ENCODE measurements at regions not wholly inside any gene's neighbourhood (a gene's known extent, or its start where the extent isn't known, plus 50 kb on each side); places are given as distances from the start of the nearest gene placed in this dataset.

DNA sequence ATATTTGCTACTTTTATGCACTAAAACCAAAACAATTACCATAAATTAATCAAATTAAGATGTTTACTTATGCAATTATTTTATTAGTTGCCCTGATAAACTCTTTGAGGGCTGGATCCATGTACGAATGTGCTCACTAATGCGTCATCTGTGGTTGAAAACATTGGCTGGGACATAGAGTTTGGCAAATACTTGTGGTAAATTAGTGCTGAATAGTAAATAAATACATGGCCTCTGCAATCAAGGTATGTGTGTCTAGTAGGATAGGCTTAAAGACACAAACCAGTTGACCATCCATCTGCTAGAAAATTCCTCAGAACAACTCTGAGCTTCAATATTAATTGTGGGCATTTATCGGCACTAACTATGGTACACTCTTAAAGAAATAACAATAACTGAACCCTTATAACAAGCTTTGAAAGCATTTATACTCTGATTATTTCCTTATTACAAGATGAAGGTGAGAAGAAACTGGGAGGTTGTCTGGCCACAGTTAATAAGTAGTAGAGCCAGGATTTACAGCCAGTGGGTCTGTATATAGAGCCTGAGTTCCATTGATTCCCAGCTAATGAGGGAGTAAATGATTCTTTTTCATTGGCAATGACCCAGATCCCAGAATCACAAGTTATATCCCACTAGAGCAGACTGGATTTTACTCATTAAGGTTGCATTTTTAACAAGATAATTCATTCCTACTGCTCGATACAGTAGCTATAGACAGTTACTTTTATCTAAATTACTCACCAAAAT lies 169.5 kb upstream of the CNTN6 start:
- TF ChIP-seq, protein P1, sequence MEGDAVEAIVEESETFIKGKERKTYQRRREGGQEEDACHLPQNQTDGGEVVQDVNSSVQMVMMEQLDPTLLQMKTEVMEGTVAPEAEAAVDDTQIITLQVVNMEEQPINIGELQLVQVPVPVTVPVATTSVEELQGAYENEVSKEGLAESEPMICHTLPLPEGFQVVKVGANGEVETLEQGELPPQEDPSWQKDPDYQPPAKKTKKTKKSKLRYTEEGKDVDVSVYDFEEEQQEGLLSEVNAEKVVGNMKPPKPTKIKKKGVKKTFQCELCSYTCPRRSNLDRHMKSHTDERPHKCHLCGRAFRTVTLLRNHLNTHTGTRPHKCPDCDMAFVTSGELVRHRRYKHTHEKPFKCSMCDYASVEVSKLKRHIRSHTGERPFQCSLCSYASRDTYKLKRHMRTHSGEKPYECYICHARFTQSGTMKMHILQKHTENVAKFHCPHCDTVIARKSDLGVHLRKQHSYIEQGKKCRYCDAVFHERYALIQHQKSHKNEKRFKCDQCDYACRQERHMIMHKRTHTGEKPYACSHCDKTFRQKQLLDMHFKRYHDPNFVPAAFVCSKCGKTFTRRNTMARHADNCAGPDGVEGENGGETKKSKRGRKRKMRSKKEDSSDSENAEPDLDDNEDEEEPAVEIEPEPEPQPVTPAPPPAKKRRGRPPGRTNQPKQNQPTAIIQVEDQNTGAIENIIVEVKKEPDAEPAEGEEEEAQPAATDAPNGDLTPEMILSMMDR (IDR thresholded peaks at IDR 0.05; ENCODE audit: insufficient read depth, missing control alignments): no peak
- no peak for FAIRE-seq

DNA sequence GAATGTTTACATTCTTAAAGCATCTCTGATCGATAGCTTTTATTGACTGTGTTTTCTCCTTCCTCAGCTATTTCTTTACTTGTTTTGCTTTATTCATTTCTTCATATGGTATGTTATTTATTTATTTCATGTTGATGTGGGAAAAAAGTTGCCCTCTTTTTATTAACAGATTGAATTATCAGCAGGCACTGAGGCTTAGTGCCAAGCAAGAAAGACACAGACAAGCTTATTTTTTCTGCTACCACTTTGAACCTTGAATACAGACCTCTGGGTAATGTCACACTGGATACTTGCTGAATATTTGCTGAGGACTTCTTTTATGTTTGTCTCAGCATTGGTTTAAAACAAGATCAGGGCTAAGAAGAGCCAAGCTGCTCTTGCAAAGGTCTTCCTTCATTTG lies 162.0 kb upstream of the CNTN6 start:
- DNase-seq (ENCODE audit: insufficient read length, low spot score): no peak
- TF ChIP-seq, protein P1 (IDR thresholded peaks at IDR 0.05; ENCODE audit: insufficient read depth, missing control alignments): no peak
- no peak for FAIRE-seq

More for the DNA sequence above, 169.5 kb upstream of the CNTN6 start:
- no peak for DNase-seq (ENCODE audit: insufficient read length, low spot score)

DNA sequence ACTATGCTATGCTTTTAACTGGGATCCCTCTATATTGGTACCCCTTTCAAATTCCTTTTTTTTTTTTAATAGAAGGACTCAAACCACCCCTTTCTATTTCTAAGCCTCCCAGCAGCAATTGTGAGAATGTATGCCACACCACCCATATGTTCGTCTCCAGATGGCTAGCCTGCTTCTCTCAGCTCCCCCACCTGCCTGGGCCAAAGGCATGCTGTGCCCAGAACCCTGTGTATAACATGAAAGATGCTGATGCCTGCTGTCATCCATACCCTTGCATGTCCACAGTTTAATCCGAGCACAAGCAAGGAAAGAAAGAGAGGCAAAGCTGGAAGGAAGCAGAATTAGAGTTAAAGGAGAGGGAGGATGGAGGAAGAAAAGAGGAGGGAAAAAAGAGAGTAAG lies 159.5 kb upstream of the CNTN6 start:
- FAIRE-seq: no peak
- TF ChIP-seq, protein P1 (IDR thresholded peaks at IDR 0.05; ENCODE audit: insufficient read depth, missing control alignments): no peak
- DNase-seq (ENCODE audit: insufficient read length, low spot score): no peak

DNA sequence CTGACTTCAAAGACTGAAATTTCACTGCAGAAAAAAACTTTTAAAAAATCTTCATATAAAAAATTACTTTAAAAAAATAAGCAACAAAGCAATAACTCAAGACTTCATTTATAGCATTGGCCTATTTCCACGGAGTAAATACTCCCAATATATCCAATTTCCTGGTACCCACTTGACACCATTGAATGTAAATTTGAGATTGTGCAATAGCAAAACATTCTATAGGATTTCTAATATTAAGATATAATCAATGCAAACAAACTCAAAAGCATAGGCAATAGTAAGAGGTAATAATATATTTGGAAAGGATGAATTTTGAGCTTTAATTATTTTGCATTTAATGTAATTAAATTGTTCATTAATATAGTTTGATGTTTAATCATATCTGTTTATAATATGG lies 148.0 kb upstream of the CNTN6 start:
- DNase-seq (ENCODE audit: insufficient read length, low spot score) (no peak), FAIRE-seq (no peak)
- TF ChIP-seq, protein P1 (IDR thresholded peaks at IDR 0.05; ENCODE audit: insufficient read depth, missing control alignments): no peak

DNA sequence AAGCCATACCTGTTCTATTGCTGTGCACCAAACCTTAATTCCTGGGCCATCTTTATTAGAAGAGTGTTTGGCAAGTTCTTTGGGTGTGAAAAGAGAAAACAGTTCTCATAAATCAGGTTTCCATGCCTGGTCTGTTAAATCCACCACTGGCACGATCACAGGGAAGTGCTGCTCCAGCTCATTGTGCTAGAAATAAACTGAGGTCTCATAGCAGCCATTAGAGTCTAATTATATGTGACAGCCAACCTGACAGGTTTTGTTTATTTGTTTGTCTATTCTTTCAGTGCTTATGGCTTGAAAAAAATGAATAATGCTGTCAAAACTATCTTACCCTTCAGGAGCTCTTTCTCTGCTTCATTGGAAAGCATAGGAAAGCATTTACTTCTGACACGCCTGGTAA lies 147.1 kb upstream of the CNTN6 start:
- TF ChIP-seq, protein P1 (IDR thresholded peaks at IDR 0.05; ENCODE audit: insufficient read depth, missing control alignments): no peak
- DNase-seq (ENCODE audit: insufficient read length, low spot score) (no peak), FAIRE-seq (no peak)

DNA sequence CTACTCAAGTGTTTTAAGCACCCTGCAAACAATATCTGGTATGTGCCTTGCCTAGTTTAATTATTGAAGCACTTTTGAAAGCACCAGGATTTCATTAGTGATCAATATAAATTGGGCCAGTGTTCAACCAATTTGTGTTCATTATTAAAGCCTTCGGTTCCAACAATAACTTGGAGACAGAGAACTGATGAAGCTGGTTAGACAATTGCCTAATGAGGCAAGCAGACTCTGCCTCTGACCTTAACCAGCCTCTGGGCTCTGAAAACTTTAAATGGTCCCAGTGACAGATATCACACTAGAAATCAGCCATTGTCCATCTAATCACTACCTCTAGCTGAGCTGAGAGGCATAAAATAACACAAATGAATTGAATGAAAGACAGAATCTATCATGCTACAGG lies 139.9 kb upstream of the CNTN6 start:
- no peak for DNase-seq (ENCODE audit: insufficient read length, low spot score)
- no peak for FAIRE-seq
- TF ChIP-seq, protein P1 (IDR thresholded peaks at IDR 0.05; ENCODE audit: insufficient read depth, missing control alignments): no peak

DNA sequence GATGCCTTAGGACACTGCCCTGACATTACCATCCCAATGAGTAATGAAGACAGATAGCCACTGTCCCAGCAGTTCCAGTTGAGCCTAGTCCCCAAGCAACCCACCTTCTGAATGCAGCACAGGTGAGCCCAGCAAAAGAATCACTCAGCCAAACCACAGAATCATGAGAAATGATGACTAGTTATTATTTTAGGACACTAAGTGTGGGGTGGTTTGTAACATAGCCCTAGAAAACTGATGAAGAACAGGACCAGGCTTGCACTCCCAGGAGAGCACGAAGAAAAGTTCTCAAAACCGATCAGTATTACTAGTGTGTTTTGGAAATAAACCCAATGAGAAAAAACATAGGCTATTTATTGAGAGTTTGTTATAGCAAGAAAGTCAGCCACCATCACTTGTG lies 129.6 kb upstream of the CNTN6 start:
- no peak for DNase-seq (ENCODE audit: insufficient read length, low spot score)
- TF ChIP-seq, protein P1 (IDR thresholded peaks at IDR 0.05; ENCODE audit: insufficient read depth, missing control alignments): no peak
- no peak for FAIRE-seq

Data from D721Med (cell line).